ENCODE measurements at regions not wholly inside any gene's neighbourhood (a gene's known extent, or its start where the extent isn't known, plus 50 kb on each side); places are given as distances from the start of the nearest gene placed in this dataset.

- H3K4ac ChIP-seq (replicated peaks; ENCODE audit: insufficient read length, low read depth, low read length): no peak overlapping the region
- no peak overlapping the region for H3K14ac ChIP-seq (ENCODE audit: insufficient read length)
- H3K9me3 ChIP-seq (ENCODE audit: insufficient read depth in 2 of 2, low read depth in 1 of 2, low read length in 1 of 2): no peaks in the 10 kb centered on the region
- no peaks in the 10 kb centered on the region for H3K27me3 ChIP-seq (replicated peaks in 1 of 4; ENCODE audit: control insufficient read depth in 3 of 4, extremely low read depth in 1 of 4, insufficient read depth in 3 of 4, low read length in 3 of 4)
- no peak overlapping the region for H2AFZ ChIP-seq (ENCODE audit: low read length)
- H2BK12ac ChIP-seq (ENCODE audit: low read depth, low read length): no peak overlapping the region
- no peak overlapping the region for H4K91ac ChIP-seq (replicated peaks; ENCODE audit: insufficient read length, low read length)
- POLR2A ChIA-PET (ENCODE audit: partially characterized antibody): no interaction called here
- H3K4me2 ChIP-seq (ENCODE audit: insufficient read depth in 1 of 2, low read depth in 2 of 2, low read length in 2 of 2): no peak overlapping the region
- no peaks in the 10 kb centered on the region for H3K36me3 ChIP-seq (ENCODE audit: control insufficient read depth in 2 of 4, insufficient read depth in 4 of 4, low read length in 3 of 4)
- H4K20me1 ChIP-seq (replicated peaks in 1 of 2; ENCODE audit: control insufficient read depth in 1 of 2, insufficient read depth in 2 of 2, low read length in 2 of 2): no peaks in the 10 kb centered on the region
- no peak for DNase-seq (ENCODE audit: low read depth in 1 of 2, low spot score in 2 of 2)
- H2BK5ac ChIP-seq (ENCODE audit: low read depth, low read length): no peak overlapping the region
- no peak overlapping the region for H3K18ac ChIP-seq (ENCODE audit: extremely low read depth, low read length)
- no peak overlapping the region for H3K23ac ChIP-seq (ENCODE audit: insufficient read length)
- H3K9ac ChIP-seq (replicated peaks in 1 of 4; ENCODE audit: extremely low read depth in 1 of 4, low read depth in 3 of 4, low read length in 3 of 4): no peak overlapping the region
- no peaks in the 10 kb centered on the region for H3K79me1 ChIP-seq (ENCODE audit: low read depth, low read length)
- H3K56ac ChIP-seq (replicated peaks; ENCODE audit: insufficient read length, low read depth, low read length): no peak overlapping the region
- no peak overlapping the region for H3K4me3 ChIP-seq (ENCODE audit: extremely low read depth in 1 of 4, insufficient read depth in 2 of 4, low read depth in 3 of 4, low read length in 4 of 4)
- H2AK5ac ChIP-seq (ENCODE audit: low read depth, low read length): no peak overlapping the region
- H3K27ac ChIP-seq (ENCODE audit: low read depth, low read length): no peak overlapping the region
- WGBS, 2 experiments (ENCODE audit: extremely low coverage in 1 of 2, insufficient coverage in 1 of 2, insufficient read length in 1 of 2, insufficient replicate concordance in 2 of 2, low coverage in 1 of 2, low lambda C conversion rate in 2 of 2, missing lambda C conversion rate in 1 of 2): 83% methylated on average over 3 of the region's 3 CpGs; no CpG with 5 or more reads in 1 of the 2 experiments
- CTCF ChIA-PET (ENCODE audit: partially characterized antibody): no interaction called here
- FAIRE-seq: no peak
- no peak overlapping the region for H2BK15ac ChIP-seq (ENCODE audit: low read length)
- no peaks in the 10 kb centered on the region for H3K79me2 ChIP-seq (ENCODE audit: control insufficient read depth in 1 of 2, insufficient read depth in 2 of 2, low read length in 2 of 2)
- TF ChIP-seq KDM5A (IDR thresholded peaks at IDR 0.05; ENCODE audit: low read length) (no peak), GABPA (IDR thresholded peaks at IDR 0.05; ENCODE audit: borderline replicate concordance, insufficient read depth, low read length) (no peak), RBBP5 (IDR thresholded peaks at IDR 0.05; ENCODE audit: borderline replicate concordance, low read depth, low read length) (no peak), E2F6 (IDR thresholded peaks at IDR 0.05) (no peak), SIN3A (conservative IDR thresholded peaks at IDR 0.05 in 1 of 2, IDR thresholded peaks at IDR 0.05 in 1 of 2; ENCODE audit: low read depth in 1 of 2, low read length in 2 of 2) (no peak), CTCF (IDR thresholded peaks at IDR 0.05; ENCODE audit: control extremely low read depth in 1 of 3, insufficient read depth in 1 of 3, low read depth in 1 of 3, low read length in 3 of 3) (no peak), EP300 (IDR thresholded peaks at IDR 0.05; ENCODE audit: borderline replicate concordance in 1 of 2, low read depth in 2 of 2, low read length in 2 of 2) (no peak), TEAD4 (IDR thresholded peaks at IDR 0.05; ENCODE audit: low read depth, low read length) (no peak), SIX5 (IDR thresholded peaks at IDR 0.05; ENCODE audit: low read depth, low read length) (no peak), PHF8 (conservative IDR thresholded peaks at IDR 0.05; ENCODE audit: low read depth, low read length) (no peak)
- H4K8ac ChIP-seq (ENCODE audit: extremely low read depth, insufficient read depth, low read length): no peak overlapping the region
- H2BK120ac ChIP-seq (replicated peaks; ENCODE audit: low read depth, low read length): no peak overlapping the region
- H3K4me1 ChIP-seq (replicated peaks in 1 of 4; ENCODE audit: control insufficient read depth in 3 of 4, insufficient read depth in 4 of 4, low read length in 3 of 4): no peaks in the 10 kb centered on the region
- no peaks in the 10 kb centered on the region for H3K23me2 ChIP-seq (ENCODE audit: low read depth, low read length)
- H4K5ac ChIP-seq (ENCODE audit: insufficient read length, low read depth, low read length): no peak overlapping the region
- no peak overlapping the region for H2BK20ac ChIP-seq (ENCODE audit: low read length)
These were observed 355.9 kb downstream of the OXSM start for GRCh38 chr3:26145769-26146168.
